ENCODE measurements at regions not wholly inside any gene's neighbourhood (a gene's known extent, or its start where the extent isn't known, plus 50 kb on each side); places are given as distances from the start of the nearest gene placed in this dataset.

GRCh38 chr1:186512698-186513457 lies 52.0 kb upstream of the PDC start:
- no peaks in the 10 kb centered on the region for H4K20me1 ChIP-seq (ENCODE audit: insufficient read depth)

GRCh38 chr1:186511761-186512637 lies 51.1 kb upstream of the PDC start:
- CTCF ChIA-PET = no interaction called here

More at GRCh38 chr1:186512698-186513457, 52.0 kb upstream of the PDC start:
- Histone ChIP-seq H3K9me2 (ENCODE audit: insufficient read depth) (no peaks in the 10 kb centered on the region; the same call in 1 of the 2 replicates), H3K27ac (no peak overlapping the region), H3K79me2 (ENCODE audit: low read depth) (no peaks in the 10 kb centered on the region), H3F3A (ENCODE audit: insufficient read depth, low read depth) (no peaks in the 10 kb centered on the region), H3K27me3 (ENCODE audit: insufficient read depth, low read depth) (no peaks in the 10 kb centered on the region), H2AFZ (peak overlapping the region; percentile 73; the same call in 1 of the 2 replicates), H3K36me3 (ENCODE audit: low read depth) (no peaks in the 10 kb centered on the region), H3K4me1 (replicated peaks; ENCODE audit: insufficient read depth) (peaks cover 10% of the 10 kb centered on the region), H3K4me3 (no peak overlapping the region), H3K9me3 (ENCODE audit: insufficient read depth, low read depth) (no peaks in the 10 kb centered on the region), H3K4me2 (no peak overlapping the region)
- TF ChIP-seq EZH2 (IDR thresholded peaks at IDR 0.05; ENCODE audit: low read depth) (no peak), CTCF (conservative IDR thresholded peaks at IDR 0.05) (no peak)
- DNase-seq = no peak
- intact Hi-C loops (cut with micrococcal nuclease; ENCODE audit: unreplicated experiment) = no loop called here
- no TSS peak for BruUV-seq (replicated peaks)
- POLR2A ChIA-PET (ENCODE audit: unreplicated experiment) = interaction anchor here (0.5 to 0.6 kb wide), 2 partner anchors 15 to 44 kb away, joined by 3 to 4 read pairs; no protein-coding TSS in a partner anchor
- CTCF ChIA-PET = no interaction called here

More at GRCh38 chr1:186511761-186512637, 51.1 kb upstream of the PDC start:
- no peaks in the 10 kb centered on the region for H3K9me3 ChIP-seq (ENCODE audit: insufficient read depth, low read depth)
- peak overlapping the region; percentile 59 for H3K4me2 ChIP-seq
- no peak overlapping the region for H3K27ac ChIP-seq
- intact Hi-C loops (cut with micrococcal nuclease; ENCODE audit: unreplicated experiment) = no loop called here
- no peaks in the 10 kb centered on the region for H3K79me2 ChIP-seq (ENCODE audit: low read depth)
- H3K4me1 ChIP-seq (replicated peaks; ENCODE audit: insufficient read depth) = peaks cover 10% of the 10 kb centered on the region
- no peaks in the 10 kb centered on the region for H3K27me3 ChIP-seq (ENCODE audit: insufficient read depth, low read depth)
- peak in 1 of 2 experiments; percentile 52 for DNase-seq
- no peaks in the 10 kb centered on the region for H3K36me3 ChIP-seq (ENCODE audit: low read depth)
- no peaks in the 10 kb centered on the region for H4K20me1 ChIP-seq (ENCODE audit: insufficient read depth)
- POLR2A ChIA-PET (ENCODE audit: unreplicated experiment) = interaction anchor here (0.7 kb wide), 1 partner anchor 27 kb away, joined by 4 read pairs; no protein-coding TSS in a partner anchor
- no peak overlapping the region for H3K4me3 ChIP-seq
- H3K9me2 ChIP-seq (ENCODE audit: insufficient read depth) = no peaks in the 10 kb centered on the region
- no TSS peak for BruUV-seq (replicated peaks)
- H3F3A ChIP-seq (ENCODE audit: insufficient read depth, low read depth) = no peaks in the 10 kb centered on the region
- H2AFZ ChIP-seq = peak overlapping the region; percentile 73
- TF ChIP-seq CTCF (conservative IDR thresholded peaks at IDR 0.05) (no peak), EZH2 (IDR thresholded peaks at IDR 0.05; ENCODE audit: low read depth) (no peak)
